OCI-LY1 (cell line): ENCODE measurements at regions not wholly inside any gene's neighbourhood (a gene's known extent, or its start where the extent isn't known, plus 50 kb on each side); places are given as distances from the start of the nearest gene placed in this dataset.

Experiments used
- H2AFZ ChIP-seq: fragments of 200-600 bp; sonication (generic), shearing (Covaris generic); 2 replicates; pipeline ENCODE4 v1.6.0; 2014; ENCODE audit warnings: antibody characterized with exemption, mild to moderate bottlenecking, low read length
- H3F3A ChIP-seq: fragments of 200-600 bp; sonication (generic), shearing (Covaris generic); 2 replicates; pipeline ENCODE4 v1.6.0; 2014; ENCODE audit warnings: mild to moderate bottlenecking, antibody characterized with exemption, low read length, moderate library complexity; ENCODE audit not compliant: insufficient read depth
- H3K27ac ChIP-seq: fragments of 200-600 bp; sonication (generic); 2 replicates; pipeline ENCODE4 v1.5.1; 2014; ENCODE audit warnings: low read length, mixed run types, mild to moderate bottlenecking, low read depth; ENCODE audit not compliant: poor library complexity, severe bottlenecking
- H3K27me3 ChIP-seq: fragments of 200-600 bp; sonication (generic); 2 replicates; pipeline ENCODE4 v1.6.0; 2014; ENCODE audit warnings: antibody characterized with exemption, mild to moderate bottlenecking, low read length, moderate library complexity; ENCODE audit not compliant: insufficient read depth
- H3K36me3 ChIP-seq: fragments of 200-600 bp; sonication (generic); 2 replicates; pipeline ENCODE4 v1.6.1; 2014; ENCODE audit warnings: mild to moderate bottlenecking, antibody characterized with exemption, low read length, moderate library complexity, mixed read lengths; ENCODE audit not compliant: insufficient read depth
- H3K4me1 ChIP-seq: fragments of 200-600 bp; sonication (generic); 2 replicates; pipeline ENCODE4 v1.5.1; 2014; ENCODE audit warnings: mild to moderate bottlenecking, low read length, moderate library complexity; ENCODE audit not compliant: insufficient read depth, severe bottlenecking
- H3K4me2 ChIP-seq: fragments of 200-600 bp; sonication (generic), shearing (Covaris generic); 2 replicates; pipeline ENCODE4 v1.6.1; 2014; ENCODE audit warnings: low read length
- H3K4me3 ChIP-seq: fragments of 200-600 bp; sonication (generic); 2 replicates; pipeline ENCODE4 v1.5.1; 2014; ENCODE audit warnings: low read length, low read depth, mild to moderate bottlenecking, mixed read lengths; ENCODE audit not compliant: poor library complexity, severe bottlenecking
- H3K79me2 ChIP-seq: fragments of 200-600 bp; shearing (Covaris generic); 2 replicates; pipeline ENCODE4 v1.6.1; 2016; ENCODE audit warnings: mixed run types, low read length, mixed read lengths; ENCODE audit not compliant: insufficient read depth
- H3K9ac ChIP-seq: fragments of 200-600 bp; sonication (generic), shearing (Covaris generic); 2 replicates; pipeline ENCODE4 v1.6.1; 2014; ENCODE audit warnings: mild to moderate bottlenecking, low read length, mixed read lengths
- H3K9me2 ChIP-seq: fragments of 200-600 bp; sonication (generic), shearing (Covaris generic); 2 replicates; pipeline ENCODE4 v1.6.1; 2014; ENCODE audit warnings: low read depth, mild to moderate bottlenecking, low read length, mixed read lengths
- H3K9me3 ChIP-seq: fragments of 200-600 bp; shearing (Covaris generic); 2 replicates; pipeline ENCODE4 v1.6.1; 2014; ENCODE audit warnings: low read length, mixed read lengths
- H4K20me1 ChIP-seq: fragments of 200-600 bp; sonication (generic), shearing (Covaris generic); 2 replicates; pipeline ENCODE4 v1.6.0; 2016; ENCODE audit warnings: mild to moderate bottlenecking, low read length; ENCODE audit not compliant: insufficient read depth
- EZH2 ChIP-seq: fragments of 200-600 bp; sonication (generic), shearing (Covaris generic); IDR thresholded peaks from 2 replicates; pipeline ENCODE4 v1.8.0; 2017; ENCODE audit warnings: borderline replicate concordance, mixed run types, mild to moderate bottlenecking, antibody characterized with exemption, low read length, moderate library complexity, mixed read lengths
- TF ChIP-seq, protein P1 (sequence below): fragments of 200-600 bp; sonication (generic), shearing (Covaris generic); IDR thresholded peaks from 2 replicates; pipeline ENCODE4 v1.5.1; 2017; ENCODE audit warnings: mild to moderate bottlenecking, antibody characterized with exemption, low read length, moderate library complexity, mixed read lengths

DNA sequence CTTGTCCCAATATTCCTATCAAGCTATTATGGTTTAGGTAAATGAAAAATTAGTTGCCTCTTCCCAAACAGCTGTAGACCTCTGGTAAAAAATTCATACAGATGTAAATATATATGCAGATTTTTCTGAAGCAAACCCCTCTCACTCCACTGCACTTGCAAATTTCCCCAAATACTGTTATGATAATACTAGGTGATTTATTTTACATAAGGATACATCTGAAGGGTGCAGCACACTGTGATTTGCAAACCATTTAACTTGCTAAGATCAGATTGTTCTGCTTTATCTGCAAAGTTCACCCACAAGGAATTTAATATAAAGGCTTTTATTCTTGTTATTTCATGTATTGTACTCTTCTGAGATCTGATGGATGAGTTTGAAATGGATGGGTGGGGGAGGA, 177.0 kb downstream of the GPAT3 start:
- H3F3A ChIP-seq, result no peaks in the 10 kb centered on the region
- H3K9me3 ChIP-seq, result no peaks in the 10 kb centered on the region
- no peak overlapping the region for H3K9ac ChIP-seq
- no peak overlapping the region for H3K4me3 ChIP-seq
- no peaks in the 10 kb centered on the region for H4K20me1 ChIP-seq
- no peaks in the 10 kb centered on the region for H3K79me2 ChIP-seq
- H3K27ac ChIP-seq, result no peak overlapping the region
- TF ChIP-seq, protein P1, sequence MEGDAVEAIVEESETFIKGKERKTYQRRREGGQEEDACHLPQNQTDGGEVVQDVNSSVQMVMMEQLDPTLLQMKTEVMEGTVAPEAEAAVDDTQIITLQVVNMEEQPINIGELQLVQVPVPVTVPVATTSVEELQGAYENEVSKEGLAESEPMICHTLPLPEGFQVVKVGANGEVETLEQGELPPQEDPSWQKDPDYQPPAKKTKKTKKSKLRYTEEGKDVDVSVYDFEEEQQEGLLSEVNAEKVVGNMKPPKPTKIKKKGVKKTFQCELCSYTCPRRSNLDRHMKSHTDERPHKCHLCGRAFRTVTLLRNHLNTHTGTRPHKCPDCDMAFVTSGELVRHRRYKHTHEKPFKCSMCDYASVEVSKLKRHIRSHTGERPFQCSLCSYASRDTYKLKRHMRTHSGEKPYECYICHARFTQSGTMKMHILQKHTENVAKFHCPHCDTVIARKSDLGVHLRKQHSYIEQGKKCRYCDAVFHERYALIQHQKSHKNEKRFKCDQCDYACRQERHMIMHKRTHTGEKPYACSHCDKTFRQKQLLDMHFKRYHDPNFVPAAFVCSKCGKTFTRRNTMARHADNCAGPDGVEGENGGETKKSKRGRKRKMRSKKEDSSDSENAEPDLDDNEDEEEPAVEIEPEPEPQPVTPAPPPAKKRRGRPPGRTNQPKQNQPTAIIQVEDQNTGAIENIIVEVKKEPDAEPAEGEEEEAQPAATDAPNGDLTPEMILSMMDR, result no peak
- TF ChIP-seq EZH2, result no peak
- H3K36me3 ChIP-seq, result no peaks in the 10 kb centered on the region
- no peaks in the 10 kb centered on the region for H3K27me3 ChIP-seq
- H3K4me2 ChIP-seq, result no peak overlapping the region
- H2AFZ ChIP-seq, result no peak overlapping the region
- H3K9me2 ChIP-seq, result no peaks in the 10 kb centered on the region
- H3K4me1 ChIP-seq, result no peaks in the 10 kb centered on the region

DNA sequence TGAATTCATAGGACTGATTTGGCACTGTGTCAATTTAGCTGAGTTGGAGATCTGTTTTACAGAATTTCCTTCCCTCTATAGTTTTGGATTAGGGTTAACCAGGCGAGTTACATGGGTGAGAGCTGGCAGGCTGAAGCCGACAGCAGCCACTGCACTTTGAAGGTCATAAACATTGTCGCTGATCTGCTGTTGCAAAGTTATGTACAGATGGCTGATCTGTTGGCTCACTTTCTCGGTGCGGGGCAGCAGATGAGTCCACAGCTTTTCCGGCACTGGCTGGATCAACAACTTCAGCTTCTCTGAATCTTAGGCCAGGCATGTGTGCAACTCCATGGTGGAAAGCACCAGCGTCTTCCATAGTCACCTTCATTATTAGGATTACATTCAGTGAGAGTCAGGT, 173.7 kb downstream of the GPAT3 start:
- Histone ChIP-seq H3K4me2 (no peak overlapping the region), H3K79me2 (no peaks in the 10 kb centered on the region), H3K4me3 (no peak overlapping the region), H3K27ac (no peak overlapping the region), H3K9me3 (no peaks in the 10 kb centered on the region), H3K9me2 (no peaks in the 10 kb centered on the region), H3K36me3 (no peaks in the 10 kb centered on the region), H3K4me1 (no peaks in the 10 kb centered on the region), H2AFZ (no peak overlapping the region), H4K20me1 (no peaks in the 10 kb centered on the region), H3F3A (no peaks in the 10 kb centered on the region), H3K27me3 (no peaks in the 10 kb centered on the region), H3K9ac (no peak overlapping the region)
- TF ChIP-seq, protein P1, result no peak
- no peak for TF ChIP-seq EZH2

DNA sequence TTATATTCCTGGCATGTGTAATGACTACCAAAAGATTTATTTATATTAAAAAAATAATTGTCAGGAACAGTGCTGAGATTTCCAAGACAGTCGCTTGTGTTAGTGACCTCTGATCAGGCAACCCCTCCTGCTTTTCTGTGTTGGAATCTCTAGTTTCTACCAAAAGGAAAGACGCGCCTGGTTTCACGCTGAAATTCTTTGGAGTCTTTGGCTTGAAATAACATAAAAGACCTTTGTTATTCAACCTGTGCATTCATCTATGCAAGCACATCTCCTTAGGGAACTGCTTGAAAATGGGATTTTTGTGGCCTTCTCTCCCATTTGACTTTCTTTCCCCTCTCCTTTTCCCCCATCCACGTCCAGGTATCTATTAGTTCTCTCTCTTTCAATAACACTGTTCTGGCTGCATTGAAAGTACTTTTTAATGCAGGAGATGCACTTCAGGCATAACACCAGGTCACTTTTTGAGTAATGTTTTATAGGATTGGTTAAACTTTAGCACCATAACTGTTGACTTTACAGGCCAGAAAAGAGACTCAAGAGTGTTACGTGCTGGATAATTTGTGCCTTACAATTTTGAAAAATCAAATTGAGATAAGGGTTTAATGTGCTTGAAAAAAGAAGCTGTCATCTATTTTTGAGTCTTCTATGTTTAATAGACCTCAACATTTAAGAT, 172.7 kb downstream of the GPAT3 start:
- Histone ChIP-seq H3K4me3 (no peak overlapping the region), H2AFZ (no peak overlapping the region), H3K4me2 (no peak overlapping the region), H3K79me2 (no peaks in the 10 kb centered on the region), H3K27ac (no peak overlapping the region), H3K27me3 (no peaks in the 10 kb centered on the region), H3K9me3 (no peaks in the 10 kb centered on the region), H3K36me3 (no peaks in the 10 kb centered on the region), H3K9ac (no peak overlapping the region), H3K4me1 (no peaks in the 10 kb centered on the region), H3K9me2 (no peaks in the 10 kb centered on the region), H3F3A (no peaks in the 10 kb centered on the region), H4K20me1 (no peaks in the 10 kb centered on the region)
- TF ChIP-seq, protein P1, result no peak
- no peak for TF ChIP-seq EZH2
